KMS-11 (cell line): ENCODE measurements at regions not wholly inside any gene's neighbourhood (a gene's known extent, or its start where the extent isn't known, plus 50 kb on each side); places are given as distances from the start of the nearest gene placed in this dataset.

Source experiments
- H2AFZ ChIP-seq: fragments of 200-600 bp; sonication (generic); 2 replicates; pipeline ENCODE4 v1.6.1; 2016; ENCODE audit warnings: antibody characterized with exemption, mixed run types, low read depth
- H3K27ac ChIP-seq: fragments of 200-600 bp; sonication (generic); 2 replicates; pipeline ENCODE4 v1.6.1; 2016; ENCODE audit warnings: mild to moderate bottlenecking, mixed run types
- H3K27me3 ChIP-seq: fragments of 200-600 bp; sonication (generic); 2 replicates; pipeline ENCODE4 v1.6.1; 2017; ENCODE audit warnings: mild to moderate bottlenecking, low read depth, mixed run types, moderate library complexity; ENCODE audit not compliant: insufficient read depth
- H3K36me3 ChIP-seq: fragments of 200-600 bp; sonication (generic); 2 replicates; pipeline ENCODE4 v1.6.1; 2017; ENCODE audit warnings: mild to moderate bottlenecking, mixed run types; ENCODE audit not compliant: insufficient read depth
- H3K4me1 ChIP-seq: fragments of 200-600 bp; sonication (generic); 2 replicates; pipeline ENCODE4 v1.6.1; 2016; ENCODE audit warnings: mild to moderate bottlenecking, low read depth, mixed run types; ENCODE audit not compliant: poor library complexity, severe bottlenecking
- H3K4me2 ChIP-seq: fragments of 200-600 bp; sonication (generic); 2 replicates; pipeline ENCODE4 v1.7.0; 2016; ENCODE audit warnings: mild to moderate bottlenecking, mixed run types
- H3K4me3 ChIP-seq: fragments of 200-600 bp; sonication (generic); IDR thresholded peaks from 2 replicates; pipeline ENCODE4 v1.6.1; 2017; ENCODE audit warnings: low read depth, low read length, mixed read lengths; ENCODE audit not compliant: insufficient read depth
- H3K79me2 ChIP-seq: fragments of 200-600 bp; sonication (generic); 2 replicates; pipeline ENCODE4 v1.6.1; 2016; ENCODE audit warnings: low read depth, mixed run types; ENCODE audit not compliant: insufficient read depth
- H3K9ac ChIP-seq: fragments of 200-600 bp; sonication (generic); 2 replicates; pipeline ENCODE4 v1.6.1; 2016; ENCODE audit warnings: mild to moderate bottlenecking, mixed run types
- H4K20me1 ChIP-seq: fragments of 200-600 bp; sonication (generic); 2 replicates; pipeline ENCODE4 v1.6.1; 2016; ENCODE audit warnings: mild to moderate bottlenecking, mixed run types; ENCODE audit not compliant: insufficient read depth
- TF ChIP-seq, protein P1 (sequence below): fragments of 200-600 bp; sonication (generic); conservative IDR thresholded peaks from 2 replicates; pipeline ENCODE4 v1.6.1; 2017; ENCODE audit warnings: low read depth, mild to moderate bottlenecking, antibody characterized with exemption, low read length, moderate library complexity, mixed read lengths

DNA sequence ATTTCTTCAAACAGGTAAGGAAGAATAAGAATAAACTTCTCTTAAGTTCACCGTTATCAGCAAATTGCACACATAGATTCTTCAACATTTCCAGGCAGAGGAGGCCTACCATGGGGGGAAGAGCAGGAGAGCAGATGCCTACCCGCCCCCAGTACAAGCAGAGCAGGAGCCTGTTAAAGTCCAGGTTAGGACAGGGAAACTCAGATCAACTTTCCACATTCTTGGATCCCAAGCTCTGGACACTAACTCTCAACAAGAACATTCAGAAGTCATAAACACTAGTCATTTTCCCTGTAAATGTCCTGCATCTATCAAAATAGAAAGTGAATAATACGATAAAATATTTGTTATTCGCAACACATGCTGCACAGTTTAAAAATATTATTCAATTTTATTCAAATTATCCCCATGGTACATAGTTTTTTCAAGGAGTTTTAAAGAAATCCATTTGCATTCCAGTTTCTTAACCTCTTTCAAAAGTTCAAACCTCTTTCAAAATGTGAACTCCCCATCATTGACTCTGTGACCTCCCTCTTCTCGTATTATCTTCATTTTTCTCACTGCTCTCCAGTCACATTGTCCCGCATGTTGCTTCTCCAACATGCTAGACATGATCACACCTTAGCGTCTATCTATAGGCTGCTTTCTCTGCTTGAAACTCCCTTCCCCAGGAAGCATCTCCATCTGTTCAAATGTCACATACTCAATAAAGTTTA is 185.2 kb upstream of the NEIL3 start:
- no peaks in the 10 kb centered on the region for H3K4me1 ChIP-seq
- no peak overlapping the region for H2AFZ ChIP-seq
- H3K27ac ChIP-seq: no peak overlapping the region
- no peaks in the 10 kb centered on the region for H3K79me2 ChIP-seq
- no peaks in the 10 kb centered on the region for H3K27me3 ChIP-seq
- TF ChIP-seq, protein P1, sequence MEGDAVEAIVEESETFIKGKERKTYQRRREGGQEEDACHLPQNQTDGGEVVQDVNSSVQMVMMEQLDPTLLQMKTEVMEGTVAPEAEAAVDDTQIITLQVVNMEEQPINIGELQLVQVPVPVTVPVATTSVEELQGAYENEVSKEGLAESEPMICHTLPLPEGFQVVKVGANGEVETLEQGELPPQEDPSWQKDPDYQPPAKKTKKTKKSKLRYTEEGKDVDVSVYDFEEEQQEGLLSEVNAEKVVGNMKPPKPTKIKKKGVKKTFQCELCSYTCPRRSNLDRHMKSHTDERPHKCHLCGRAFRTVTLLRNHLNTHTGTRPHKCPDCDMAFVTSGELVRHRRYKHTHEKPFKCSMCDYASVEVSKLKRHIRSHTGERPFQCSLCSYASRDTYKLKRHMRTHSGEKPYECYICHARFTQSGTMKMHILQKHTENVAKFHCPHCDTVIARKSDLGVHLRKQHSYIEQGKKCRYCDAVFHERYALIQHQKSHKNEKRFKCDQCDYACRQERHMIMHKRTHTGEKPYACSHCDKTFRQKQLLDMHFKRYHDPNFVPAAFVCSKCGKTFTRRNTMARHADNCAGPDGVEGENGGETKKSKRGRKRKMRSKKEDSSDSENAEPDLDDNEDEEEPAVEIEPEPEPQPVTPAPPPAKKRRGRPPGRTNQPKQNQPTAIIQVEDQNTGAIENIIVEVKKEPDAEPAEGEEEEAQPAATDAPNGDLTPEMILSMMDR: no peak
- H3K4me3 ChIP-seq: no peak overlapping the region
- no peaks in the 10 kb centered on the region for H4K20me1 ChIP-seq
- H3K36me3 ChIP-seq: no peaks in the 10 kb centered on the region
- no peak overlapping the region for H3K9ac ChIP-seq
- no peak overlapping the region for H3K4me2 ChIP-seq

DNA sequence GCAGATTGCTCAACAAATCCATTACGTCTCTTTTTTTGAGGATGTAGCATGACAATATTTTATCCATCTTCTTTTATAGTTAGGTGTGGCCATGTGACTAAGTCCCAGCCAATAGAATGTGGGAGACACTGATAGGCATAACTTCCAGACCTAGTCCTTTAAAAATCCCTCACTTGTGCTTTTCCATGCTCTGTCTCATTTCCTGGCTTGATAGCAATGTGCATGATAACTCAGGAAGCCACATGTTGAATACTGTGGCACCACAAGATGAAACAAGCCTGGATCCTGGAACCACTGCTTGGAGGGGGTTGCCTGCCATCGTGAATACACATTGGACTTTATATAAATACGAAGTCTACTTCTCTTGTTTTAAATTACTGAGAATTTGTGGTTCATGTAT is 184.0 kb upstream of the NEIL3 start:
- H3K79me2 ChIP-seq: no peaks in the 10 kb centered on the region
- H3K36me3 ChIP-seq: no peaks in the 10 kb centered on the region
- H3K27me3 ChIP-seq: no peaks in the 10 kb centered on the region
- no peak overlapping the region for H3K9ac ChIP-seq
- no peak overlapping the region for H3K27ac ChIP-seq
- H3K4me3 ChIP-seq: no peak overlapping the region
- H3K4me2 ChIP-seq: no peak overlapping the region
- TF ChIP-seq, protein P1: no peak
- H4K20me1 ChIP-seq: no peaks in the 10 kb centered on the region
- no peak overlapping the region for H2AFZ ChIP-seq
- no peaks in the 10 kb centered on the region for H3K4me1 ChIP-seq

DNA sequence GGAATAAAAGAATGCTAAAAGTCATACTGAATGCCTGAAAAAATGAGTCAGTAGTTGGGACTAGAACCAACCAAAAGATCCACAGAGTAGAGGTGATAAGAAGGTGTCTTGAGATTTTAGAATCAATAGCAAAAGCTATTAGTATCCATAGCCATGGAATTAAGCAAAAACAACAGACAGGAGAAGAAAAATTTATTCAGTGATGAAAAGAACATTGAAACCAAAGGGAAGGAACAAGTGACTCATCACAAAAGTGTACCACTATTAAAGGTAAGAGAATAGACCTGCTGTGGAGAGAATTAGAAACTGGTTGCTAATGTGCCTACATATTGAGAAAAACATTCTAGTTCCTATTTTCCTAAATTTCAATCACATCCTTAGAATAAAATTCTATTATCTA is 182.0 kb upstream of the NEIL3 start:
- H4K20me1 ChIP-seq: no peaks in the 10 kb centered on the region
- H3K27ac ChIP-seq: no peak overlapping the region
- no peak overlapping the region for H3K4me3 ChIP-seq
- H3K79me2 ChIP-seq: no peaks in the 10 kb centered on the region
- H3K4me1 ChIP-seq: no peaks in the 10 kb centered on the region
- H2AFZ ChIP-seq: no peak overlapping the region
- H3K9ac ChIP-seq: no peak overlapping the region
- H3K36me3 ChIP-seq: no peaks in the 10 kb centered on the region
- no peaks in the 10 kb centered on the region for H3K27me3 ChIP-seq
- H3K4me2 ChIP-seq: no peak overlapping the region
- TF ChIP-seq, protein P1: no peak

DNA sequence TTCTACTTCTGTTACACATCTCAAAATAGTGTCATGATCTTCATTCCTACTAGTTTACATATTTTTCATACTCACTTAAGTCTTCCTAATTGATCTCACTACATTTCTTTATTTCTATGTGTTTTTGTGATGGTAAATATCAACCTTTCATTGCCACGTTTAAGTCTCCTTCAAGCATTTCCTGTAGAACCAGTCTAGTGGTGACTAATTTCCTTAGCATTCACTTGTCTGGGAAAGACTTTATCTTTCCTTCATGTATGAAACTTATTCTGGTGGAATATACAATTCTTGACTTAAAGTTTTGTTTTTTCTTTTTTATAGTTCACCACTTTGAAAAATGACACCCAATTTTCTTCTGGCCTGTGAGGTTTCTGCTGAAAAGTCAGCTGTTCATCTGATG is 181.4 kb upstream of the NEIL3 start:
- no peak overlapping the region for H3K27ac ChIP-seq
- H4K20me1 ChIP-seq: no peaks in the 10 kb centered on the region
- H3K4me1 ChIP-seq: no peaks in the 10 kb centered on the region
- TF ChIP-seq, protein P1: no peak
- no peak overlapping the region for H3K9ac ChIP-seq
- no peak overlapping the region for H2AFZ ChIP-seq
- no peaks in the 10 kb centered on the region for H3K36me3 ChIP-seq
- H3K27me3 ChIP-seq: no peaks in the 10 kb centered on the region
- H3K4me2 ChIP-seq: no peak overlapping the region
- no peak overlapping the region for H3K4me3 ChIP-seq
- no peaks in the 10 kb centered on the region for H3K79me2 ChIP-seq
